ENCODE measurements at regions not wholly inside any gene's neighbourhood (a gene's known extent, or its start where the extent isn't known, plus 50 kb on each side); places are given as distances from the start of the nearest gene placed in this dataset.

GRCh38 chr9:515665-516064, 301.0 kb downstream of the DOCK8 start:
- no peak for DNase-seq (ENCODE audit: low spot score)

- no peak for DNase-seq (ENCODE audit: low spot score)
Observed at GRCh38 chr9:517993-518392, 303.3 kb downstream of the DOCK8 start.

- DNase-seq (ENCODE audit: low spot score), result no peak
Observed at GRCh38 chr9:518540-518939, 303.9 kb downstream of the DOCK8 start.

- no peak for DNase-seq (ENCODE audit: low spot score)
Observed at GRCh38 chr9:519579-519978, 304.9 kb downstream of the DOCK8 start.

GRCh38 chr9:520302-520701, 305.6 kb downstream of the DOCK8 start:
- no peak for DNase-seq (ENCODE audit: low spot score)

GRCh38 chr9:522190-522589, 307.5 kb downstream of the DOCK8 start:
- DNase-seq (ENCODE audit: low spot score), result no peak

GRCh38 chr9:522658-523057, 308.0 kb downstream of the DOCK8 start:
- no peak for DNase-seq (ENCODE audit: low spot score)

- DNase-seq (ENCODE audit: low spot score), result no peak
Observed at GRCh38 chr9:523444-523843, 308.8 kb downstream of the DOCK8 start.

- no peak for DNase-seq (ENCODE audit: low spot score)
Observed at GRCh38 chr9:524008-524407, 309.3 kb downstream of the DOCK8 start.

- no peak for DNase-seq (ENCODE audit: low spot score)
Observed at GRCh38 chr9:526904-527591, 312.4 kb downstream of the DOCK8 start.

- no peak for DNase-seq (ENCODE audit: low spot score)
Observed at GRCh38 chr9:529731-530130, 311.8 kb upstream of the DMRT1 start.

- DNase-seq (ENCODE audit: low spot score), result peak; percentile 47
Observed at GRCh38 chr9:530681-531080, 310.8 kb upstream of the DMRT1 start.

- no peak for DNase-seq (ENCODE audit: low spot score)
Observed at GRCh38 chr9:532707-533106, 308.8 kb upstream of the DMRT1 start.

- no peak for DNase-seq (ENCODE audit: low spot score)
Observed at GRCh38 chr9:534886-535285, 306.6 kb upstream of the DMRT1 start.

GRCh38 chr9:535356-535755, 306.1 kb upstream of the DMRT1 start:
- no peak for DNase-seq (ENCODE audit: low spot score)

GRCh38 chr9:536597-537511, 304.6 kb upstream of the DMRT1 start:
- no peak for DNase-seq (ENCODE audit: low spot score)

GRCh38 chr9:543478-543877, 298.0 kb upstream of the DMRT1 start:
- no peak for DNase-seq (ENCODE audit: low spot score)

- DNase-seq (ENCODE audit: low spot score), result peak; percentile 11
Observed at GRCh38 chr9:545480-545879, 296.0 kb upstream of the DMRT1 start.

- no peak for DNase-seq (ENCODE audit: low spot score)
Observed at GRCh38 chr9:546235-546634, 295.3 kb upstream of the DMRT1 start.

GRCh38 chr9:546797-547223, 294.7 kb upstream of the DMRT1 start:
- no peak for DNase-seq (ENCODE audit: low spot score)

GRCh38 chr9:547314-547713, 294.2 kb upstream of the DMRT1 start:
- DNase-seq (ENCODE audit: low spot score), result no peak

- no peak for DNase-seq (ENCODE audit: low spot score)
Observed at GRCh38 chr9:549455-549997, 292.0 kb upstream of the DMRT1 start.

GRCh38 chr9:550333-550732, 291.2 kb upstream of the DMRT1 start:
- no peak for DNase-seq (ENCODE audit: low spot score)

Measured in RKO (cell line).